ENCODE measurements at regions not wholly inside any gene's neighbourhood (a gene's known extent, or its start where the extent isn't known, plus 50 kb on each side); places are given as distances from the start of the nearest gene placed in this dataset.

DNA sequence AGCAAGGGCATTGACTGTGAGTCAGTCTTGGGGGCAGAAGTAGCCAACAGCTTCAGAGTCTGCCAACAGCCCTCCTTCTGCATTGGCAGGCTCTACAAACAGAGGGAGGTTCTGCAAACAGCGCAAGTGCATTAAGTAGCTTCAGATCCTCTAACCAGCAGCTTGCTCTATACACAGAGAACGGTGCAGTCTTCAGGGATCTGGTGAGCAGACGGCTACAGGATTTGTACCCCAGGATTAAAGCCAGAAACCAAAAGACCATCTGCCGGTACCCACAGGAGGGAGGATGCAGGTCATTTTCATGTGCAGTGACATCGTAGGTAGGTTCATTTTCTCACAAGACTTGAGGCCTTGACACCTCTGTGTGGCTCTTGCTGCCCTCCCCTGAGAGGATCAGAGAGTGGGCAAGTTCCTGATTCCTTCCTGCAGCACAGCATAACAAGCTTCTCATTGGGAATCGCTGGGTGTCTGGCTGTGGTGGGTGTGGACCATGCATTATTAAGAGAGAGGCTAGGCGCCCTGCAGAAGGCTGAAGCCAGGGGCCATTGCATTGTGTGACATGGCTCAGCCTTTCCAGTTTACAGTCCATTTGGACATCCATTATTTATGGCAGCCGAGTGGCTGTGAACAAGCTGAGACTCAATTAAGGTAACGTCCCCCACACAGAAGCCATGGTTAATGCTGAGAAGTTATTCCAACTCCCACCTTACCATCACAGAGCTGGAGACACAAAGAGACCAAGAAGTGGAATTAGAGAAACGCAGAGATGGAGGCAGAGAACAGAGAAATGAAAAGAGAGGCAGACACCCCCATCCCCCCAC is 250.0 kb downstream of the LRFN2 start:
- TF ChIP-seq, protein P1, sequence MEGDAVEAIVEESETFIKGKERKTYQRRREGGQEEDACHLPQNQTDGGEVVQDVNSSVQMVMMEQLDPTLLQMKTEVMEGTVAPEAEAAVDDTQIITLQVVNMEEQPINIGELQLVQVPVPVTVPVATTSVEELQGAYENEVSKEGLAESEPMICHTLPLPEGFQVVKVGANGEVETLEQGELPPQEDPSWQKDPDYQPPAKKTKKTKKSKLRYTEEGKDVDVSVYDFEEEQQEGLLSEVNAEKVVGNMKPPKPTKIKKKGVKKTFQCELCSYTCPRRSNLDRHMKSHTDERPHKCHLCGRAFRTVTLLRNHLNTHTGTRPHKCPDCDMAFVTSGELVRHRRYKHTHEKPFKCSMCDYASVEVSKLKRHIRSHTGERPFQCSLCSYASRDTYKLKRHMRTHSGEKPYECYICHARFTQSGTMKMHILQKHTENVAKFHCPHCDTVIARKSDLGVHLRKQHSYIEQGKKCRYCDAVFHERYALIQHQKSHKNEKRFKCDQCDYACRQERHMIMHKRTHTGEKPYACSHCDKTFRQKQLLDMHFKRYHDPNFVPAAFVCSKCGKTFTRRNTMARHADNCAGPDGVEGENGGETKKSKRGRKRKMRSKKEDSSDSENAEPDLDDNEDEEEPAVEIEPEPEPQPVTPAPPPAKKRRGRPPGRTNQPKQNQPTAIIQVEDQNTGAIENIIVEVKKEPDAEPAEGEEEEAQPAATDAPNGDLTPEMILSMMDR (IDR thresholded peaks at IDR 0.05; ENCODE audit: poor library complexity): no peak
- no peak for TF ChIP-seq EZH2phosphoT487 (IDR thresholded peaks at IDR 0.05; ENCODE audit: low read depth, severe bottlenecking, unreplicated experiment)
